ENCODE measurements at regions not wholly inside any gene's neighbourhood (a gene's known extent, or its start where the extent isn't known, plus 50 kb on each side); places are given as distances from the start of the nearest gene placed in this dataset.
"Not testable (repeated sequence)": the region's sequence is repeated elsewhere in the genome, so short reads cannot be mapped to it uniquely, and the experiment has no call there.

DNA sequence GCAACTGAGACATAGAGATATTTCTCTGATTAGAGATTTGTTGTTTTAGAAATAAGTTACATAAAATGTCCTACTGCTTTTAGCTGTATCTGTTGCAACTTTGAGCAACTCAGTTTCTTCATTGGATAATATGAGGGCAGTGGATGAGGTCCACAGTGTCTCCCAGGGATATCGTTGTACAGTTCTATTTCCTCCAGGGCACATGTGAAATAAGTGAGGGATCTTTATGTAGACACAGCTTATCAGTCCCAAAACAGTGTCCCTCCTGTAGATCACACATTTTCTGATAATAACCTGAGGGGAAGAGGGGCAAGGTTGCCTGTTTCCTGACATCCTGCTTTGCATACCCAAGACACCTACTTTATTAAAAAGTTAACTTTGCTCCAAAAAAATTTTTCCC, 1231.2 kb upstream of the ZEB2 start:
- DNase-seq = no peak

DNA sequence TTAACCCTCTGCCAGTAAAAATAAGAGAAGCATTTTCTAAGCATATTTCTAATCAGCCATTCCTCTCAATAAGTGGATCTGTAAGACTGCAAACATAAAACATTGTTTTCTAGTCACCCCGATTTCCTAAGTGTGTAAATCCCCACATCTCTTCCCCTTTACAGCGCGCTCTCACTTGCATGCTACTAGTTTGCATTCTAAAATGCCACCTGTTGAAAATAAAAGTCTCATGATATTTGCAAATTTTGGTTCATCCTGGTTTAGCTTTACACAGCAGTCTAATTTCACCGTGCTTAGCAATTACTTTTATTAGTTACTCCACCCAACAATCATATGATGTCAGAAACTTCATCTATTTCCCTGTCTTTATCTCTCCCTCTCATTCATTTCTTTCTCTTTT, 1230.7 kb upstream of the ZEB2 start:
- DNase-seq = no peak

- no peak for DNase-seq
Observed at GRCh38 chr2:145750144-145750543, 1230.2 kb upstream of the ZEB2 start.

GRCh38 chr2:145749556-145749955, 1229.6 kb upstream of the ZEB2 start:
- no peak for DNase-seq

GRCh38 chr2:145748927-145749326, 1229.0 kb upstream of the ZEB2 start:
- no peak for DNase-seq

DNA sequence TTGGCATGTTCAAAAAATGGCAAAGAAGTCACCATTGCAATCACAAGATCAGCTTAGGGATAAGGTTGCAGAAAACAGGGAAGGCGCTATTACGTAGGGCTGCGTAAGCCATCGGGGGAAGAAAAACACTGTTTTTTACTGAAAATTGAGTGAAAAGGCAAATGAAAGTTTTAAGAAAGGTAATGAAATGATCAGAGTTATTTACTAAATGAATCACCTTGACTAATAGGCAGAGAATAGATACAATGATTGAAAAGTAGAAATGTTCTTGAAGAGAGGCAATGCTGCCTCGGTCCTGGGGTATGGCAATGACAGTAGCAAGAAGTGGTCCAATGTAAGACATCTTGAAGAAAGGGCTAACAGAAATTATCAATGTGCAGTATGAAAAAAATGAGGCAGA, 1227.8 kb upstream of the ZEB2 start:
- DNase-seq = no peak

- DNase-seq = not testable (repeated sequence)
Observed at GRCh38 chr2:145745387-145745721, 1225.4 kb upstream of the ZEB2 start.

DNA sequence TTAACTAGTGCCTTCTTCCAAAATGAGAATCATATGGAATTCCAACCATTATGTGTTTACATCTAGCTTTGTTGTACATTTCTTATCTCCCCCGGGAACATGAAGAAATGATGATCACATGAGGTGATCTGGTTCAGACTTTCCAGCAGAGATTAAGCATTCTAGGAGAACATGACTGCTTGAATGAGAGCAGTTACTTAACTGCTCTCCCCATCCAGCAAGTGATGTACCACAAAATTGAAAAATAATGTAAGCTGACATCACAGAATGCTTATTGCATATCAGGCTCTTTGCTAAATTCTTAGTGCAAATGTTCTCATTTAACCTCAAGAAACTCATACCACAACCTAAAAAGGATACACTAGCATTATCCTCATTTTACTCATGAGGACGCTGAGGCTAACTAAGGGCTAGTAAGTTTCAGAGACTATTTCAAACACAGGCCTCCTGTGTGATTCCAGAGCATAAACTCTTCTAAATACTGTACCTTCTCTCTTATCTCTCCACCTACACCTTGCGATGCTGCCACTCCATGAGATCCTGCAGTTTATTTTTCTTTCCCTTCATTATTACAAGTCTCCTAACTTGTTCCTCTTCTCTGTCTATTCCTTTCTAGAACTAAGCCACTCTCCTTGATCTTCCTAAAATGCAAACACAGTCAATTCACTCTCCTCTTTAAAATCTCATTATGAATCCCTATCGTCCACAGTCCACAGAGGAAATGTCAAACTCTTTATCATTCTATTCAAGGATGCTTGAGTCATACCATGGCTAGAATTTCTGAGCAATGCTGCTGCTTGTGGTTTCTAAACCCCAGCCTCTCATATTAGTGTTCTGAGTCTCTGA, 1224.8 kb upstream of the ZEB2 start:
- no peak for DNase-seq

DNA sequence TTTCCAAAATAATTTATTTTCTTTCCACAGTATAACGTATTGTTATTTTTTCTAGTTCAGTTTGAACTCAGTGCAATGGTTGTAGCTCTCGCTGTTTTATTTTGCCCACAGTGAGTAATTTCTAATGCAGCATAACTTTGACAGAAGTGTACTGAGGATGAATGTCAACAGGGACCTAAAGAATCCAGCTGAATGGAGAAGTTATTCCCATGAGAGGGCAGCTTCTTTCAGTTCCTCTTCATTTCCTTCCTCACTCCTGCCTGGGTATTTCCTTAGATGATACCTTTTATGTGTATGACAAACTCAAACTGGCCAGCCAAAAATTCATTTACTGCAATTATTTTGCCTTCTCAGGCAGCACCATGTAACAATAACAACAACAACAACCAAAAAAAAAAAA, 1223.1 kb upstream of the ZEB2 start:
- DNase-seq = no peak

DNA sequence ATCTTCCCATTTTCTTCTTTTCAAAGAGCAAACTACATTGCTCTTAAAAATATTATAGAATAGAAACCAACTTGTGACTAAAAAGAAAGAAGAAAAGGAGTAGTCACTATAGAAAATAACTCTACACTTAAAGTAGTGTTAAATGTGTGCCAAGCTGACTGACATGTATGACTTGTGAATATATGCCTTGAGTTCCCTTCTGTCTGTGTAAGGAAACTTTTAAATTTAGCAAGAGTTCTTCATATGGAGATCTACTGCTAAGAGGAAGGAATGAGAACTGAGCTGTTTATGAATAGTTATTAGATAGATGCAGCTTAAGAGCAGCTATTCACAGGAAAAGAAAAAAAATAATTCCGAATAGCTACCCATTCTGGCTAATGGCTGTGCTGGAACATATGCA, 1221.7 kb upstream of the ZEB2 start:
- DNase-seq = no peak

GRCh38 chr2:145741181-145741580, 1221.3 kb upstream of the ZEB2 start:
- DNase-seq = no peak

DNA sequence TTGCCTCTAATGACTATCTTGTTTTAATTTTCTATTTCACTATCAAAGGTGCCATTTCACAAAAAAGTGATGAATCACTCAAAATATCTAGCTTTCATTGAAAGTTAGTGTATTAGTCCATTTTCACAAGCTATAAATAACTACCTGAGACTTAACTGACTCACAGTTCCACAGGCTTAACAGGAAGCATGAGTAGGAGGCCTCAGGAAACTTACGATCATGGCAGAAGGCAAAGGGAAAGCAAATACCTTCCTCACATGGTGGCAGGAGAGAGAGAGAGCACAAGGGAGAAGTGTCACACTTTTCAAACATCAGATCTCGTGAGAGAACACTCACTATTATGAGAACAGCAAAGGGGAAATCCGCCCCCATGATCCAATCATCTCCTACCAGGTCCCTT, 1220.4 kb upstream of the ZEB2 start:
- DNase-seq = no peak

DNA sequence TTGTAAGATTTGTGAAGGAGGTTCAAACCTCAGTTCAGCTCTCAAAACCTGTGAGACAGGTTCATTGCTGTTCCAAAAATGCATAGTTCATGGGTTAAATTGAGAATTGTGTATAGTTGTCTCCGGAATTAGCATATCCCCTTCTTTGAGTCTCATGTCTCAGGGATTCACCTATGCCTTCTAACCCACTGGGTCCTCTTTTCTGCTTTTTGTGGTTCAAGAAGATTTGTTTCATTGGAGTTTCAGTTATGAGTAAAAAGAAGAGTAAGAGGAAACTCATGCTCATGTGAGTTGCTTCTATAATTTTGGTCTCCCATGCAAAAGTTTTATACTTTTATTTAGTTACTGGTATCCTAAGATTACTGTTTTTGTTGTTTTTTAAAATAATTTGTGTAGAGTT, 1219.8 kb upstream of the ZEB2 start:
- DNase-seq = no peak

DNA sequence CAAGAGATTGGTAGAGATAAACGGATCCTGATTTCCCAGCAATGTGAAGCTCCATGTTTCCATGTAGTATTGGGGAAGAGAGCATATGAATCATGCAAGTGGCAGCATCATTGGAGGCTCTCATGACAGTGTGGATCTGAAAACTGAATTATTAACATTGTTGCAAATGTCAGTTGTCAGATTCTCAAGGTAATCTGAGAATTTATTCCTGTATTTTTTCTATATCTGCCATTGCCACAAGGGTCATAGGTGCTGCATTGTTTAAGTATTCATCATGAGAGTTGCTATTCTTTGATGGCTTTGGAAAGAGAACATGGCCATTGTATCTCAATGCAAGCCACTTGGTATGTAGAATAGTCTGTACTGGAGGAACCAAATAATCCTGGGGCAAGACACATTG, 1217.0 kb upstream of the ZEB2 start:
- DNase-seq = no peak

DNA sequence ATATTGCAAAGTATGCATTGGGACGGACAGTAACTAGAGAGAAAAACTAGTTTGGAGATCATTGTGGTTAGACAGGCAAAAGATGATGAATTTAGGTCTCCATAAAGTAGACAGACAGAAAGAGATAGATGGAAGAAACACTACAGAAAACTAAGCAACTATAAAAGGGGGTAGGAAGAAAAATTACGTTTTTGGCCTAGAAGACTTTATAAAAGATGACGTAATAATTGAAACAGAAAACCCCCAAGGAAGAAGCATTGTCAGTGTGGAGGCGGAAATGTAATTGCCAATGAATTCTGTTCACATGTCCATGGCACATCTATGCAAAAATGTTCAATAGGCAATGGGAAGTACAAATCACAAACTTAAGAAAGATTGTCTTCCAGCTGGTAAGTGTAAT, 1211.5 kb upstream of the ZEB2 start:
- DNase-seq = no peak

- no peak for DNase-seq
Observed at GRCh38 chr2:145729993-145730770, 1210.3 kb upstream of the ZEB2 start.

DNA sequence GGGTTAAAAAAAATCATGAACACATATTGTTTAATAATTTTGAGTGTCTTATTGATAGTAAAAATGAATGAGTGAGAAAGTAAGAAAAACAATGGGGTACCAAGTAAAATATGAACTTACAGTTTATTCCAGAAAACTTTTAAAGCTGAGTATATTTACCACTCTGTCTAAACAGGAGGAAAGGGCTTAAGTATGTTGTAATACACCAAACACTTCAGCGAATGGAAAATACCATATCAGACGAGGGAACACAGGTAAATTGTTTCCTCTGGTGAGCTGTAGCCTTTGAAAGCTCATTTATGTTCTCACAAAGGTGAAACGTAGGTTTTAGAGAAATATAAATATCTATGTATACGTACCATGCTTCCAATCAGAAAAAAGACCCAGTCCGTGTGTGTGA, 1209.6 kb upstream of the ZEB2 start:
- no peak for DNase-seq

GRCh38 chr2:145728511-145728910, 1208.6 kb upstream of the ZEB2 start:
- DNase-seq = no peak

DNA sequence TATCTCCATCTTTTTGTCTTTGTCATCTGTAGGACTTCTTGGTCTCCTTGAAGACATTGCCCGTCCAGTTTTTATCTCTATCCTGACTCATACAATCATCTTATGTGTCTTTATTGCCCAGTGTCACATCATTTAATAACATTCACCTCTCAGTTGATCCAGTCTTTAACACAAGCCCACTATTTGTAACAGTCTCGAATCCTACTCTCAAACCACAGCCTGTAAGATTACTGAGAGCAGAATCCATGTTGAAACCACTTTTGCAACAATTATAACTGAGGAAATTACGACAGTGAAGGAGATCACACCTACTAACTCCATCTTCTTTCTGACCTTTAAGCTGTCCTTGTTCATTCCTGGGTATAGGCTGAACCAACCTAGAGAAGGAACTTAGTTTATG, 1206.0 kb upstream of the ZEB2 start:
- DNase-seq = no peak

GRCh38 chr2:145724311-145724898, 1204.5 kb upstream of the ZEB2 start:
- DNase-seq = no peak

DNA sequence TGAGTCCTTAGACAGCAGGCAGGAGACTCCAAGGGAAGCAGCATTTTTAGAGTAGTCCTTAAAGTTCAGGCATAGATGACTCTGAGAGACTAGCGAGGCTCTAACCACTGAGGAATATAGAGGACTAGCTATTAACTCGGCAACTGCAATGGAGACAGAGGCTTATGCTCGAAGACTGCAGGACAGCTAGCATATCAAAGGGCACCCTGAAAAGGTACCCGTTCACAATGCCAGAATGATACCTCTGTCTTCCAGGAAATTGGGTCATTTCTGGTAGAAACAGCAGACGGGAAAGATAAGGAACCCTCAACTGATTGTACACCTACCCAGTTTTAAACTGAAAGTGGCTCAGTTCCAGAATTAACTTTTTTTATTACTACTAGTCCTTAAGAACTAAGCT, 1204.0 kb upstream of the ZEB2 start:
- no peak for DNase-seq

- no peak for DNase-seq
Observed at GRCh38 chr2:145721681-145722080, 1201.8 kb upstream of the ZEB2 start.

GRCh38 chr2:145715601-145716000, 1195.7 kb upstream of the ZEB2 start:
- DNase-seq = no peak

- DNase-seq = no peak
Observed at GRCh38 chr2:145710303-145710702, 1190.4 kb upstream of the ZEB2 start.

All from DMS79 treated with DMSO at 0.1 percent for 48 hours (cell line).